ENCODE measurements at regions not wholly inside any gene's neighbourhood (a gene's known extent, or its start where the extent isn't known, plus 50 kb on each side); places are given as distances from the start of the nearest gene placed in this dataset.

- TF ChIP-seq CTCF (IDR thresholded peaks at IDR 0.05; ENCODE audit: low read depth, low read length, poor library complexity, severe bottlenecking), result no peak
- no peak for TF ChIP-seq EZH2phosphoT487 (IDR thresholded peaks at IDR 0.05; ENCODE audit: borderline replicate concordance, low read length)
Measured at GRCh38 chr10:129373231-129373630, 93.8 kb upstream of the MGMT start.

All from DOHH2 (cell line).